ENCODE measurements at regions not wholly inside any gene's neighbourhood (a gene's known extent, or its start where the extent isn't known, plus 50 kb on each side); places are given as distances from the start of the nearest gene placed in this dataset.

DNA sequence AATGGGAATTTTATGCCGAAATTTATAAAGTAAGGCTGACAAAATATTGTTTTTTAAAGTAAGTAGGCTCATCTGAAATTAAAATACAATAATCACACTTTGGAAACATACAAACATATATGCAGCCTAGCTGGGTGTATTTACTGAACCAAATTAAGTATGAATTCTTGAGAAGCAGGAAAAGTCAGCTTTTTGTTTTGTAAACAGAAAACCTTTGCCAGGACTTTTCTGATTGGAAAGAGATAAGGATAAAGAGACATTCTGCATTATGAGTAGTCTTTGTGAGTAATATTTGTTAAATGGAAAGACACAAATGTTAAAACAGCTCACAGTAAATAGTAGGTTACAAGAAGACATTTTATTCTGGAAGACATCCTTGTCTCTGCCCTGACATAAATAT, 1380.8 kb downstream of the GRIK2 start:
- Histone ChIP-seq H3K36me3 (ENCODE audit: control insufficient read depth, insufficient read depth, low read length) (no peaks in the 10 kb centered on the region), H3K27me3 (replicated peaks; ENCODE audit: control insufficient read depth, insufficient read depth, low read length) (no peaks in the 10 kb centered on the region), H3K4me3 (replicated peaks; ENCODE audit: low read depth, low read length) (no peak overlapping the region)
- TF ChIP-seq CTCF (IDR thresholded peaks at IDR 0.05; ENCODE audit: insufficient read depth, low read length, poor library complexity, severe bottlenecking): no peak
- no peak for DNase-seq (ENCODE audit: extremely low read depth, insufficient read length)

GRCh38 chr6:102773636-102774035, 1380.1 kb downstream of the GRIK2 start:
- Histone ChIP-seq H3K36me3 (ENCODE audit: control insufficient read depth, insufficient read depth, low read length) (no peaks in the 10 kb centered on the region), H3K4me3 (replicated peaks; ENCODE audit: low read depth, low read length) (no peak overlapping the region), H3K27me3 (replicated peaks; ENCODE audit: control insufficient read depth, insufficient read depth, low read length) (no peaks in the 10 kb centered on the region)
- TF ChIP-seq CTCF (IDR thresholded peaks at IDR 0.05; ENCODE audit: insufficient read depth, low read length, poor library complexity, severe bottlenecking): no peak
- no peak for DNase-seq (ENCODE audit: extremely low read depth, insufficient read length)

DNA sequence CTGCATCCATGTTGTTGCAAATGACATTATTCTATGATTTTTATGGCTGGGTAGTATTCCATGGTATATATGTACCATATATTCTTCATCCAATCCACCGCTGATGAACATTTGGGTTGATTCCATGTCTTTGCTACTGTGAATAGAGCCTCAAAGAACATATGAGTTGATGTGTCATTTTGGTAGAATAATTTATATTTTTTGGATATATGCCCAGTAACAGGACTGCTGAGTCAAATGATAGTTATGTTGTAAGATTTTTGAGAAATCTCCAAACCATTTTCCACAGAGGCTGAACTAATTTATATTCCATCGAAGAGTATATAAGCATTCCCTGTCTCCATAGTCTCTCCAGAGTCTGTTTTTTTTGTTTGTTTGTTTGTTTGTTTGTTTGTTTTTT, 1373.5 kb downstream of the GRIK2 start:
- no peak for DNase-seq (ENCODE audit: extremely low read depth, insufficient read length)
- H3K27me3 ChIP-seq (replicated peaks; ENCODE audit: control insufficient read depth, insufficient read depth, low read length): no peaks in the 10 kb centered on the region
- H3K4me3 ChIP-seq (replicated peaks; ENCODE audit: low read depth, low read length): no peak overlapping the region
- no peak for TF ChIP-seq CTCF (IDR thresholded peaks at IDR 0.05; ENCODE audit: insufficient read depth, low read length, poor library complexity, severe bottlenecking)
- no peaks in the 10 kb centered on the region for H3K36me3 ChIP-seq (ENCODE audit: control insufficient read depth, insufficient read depth, low read length)

DNA sequence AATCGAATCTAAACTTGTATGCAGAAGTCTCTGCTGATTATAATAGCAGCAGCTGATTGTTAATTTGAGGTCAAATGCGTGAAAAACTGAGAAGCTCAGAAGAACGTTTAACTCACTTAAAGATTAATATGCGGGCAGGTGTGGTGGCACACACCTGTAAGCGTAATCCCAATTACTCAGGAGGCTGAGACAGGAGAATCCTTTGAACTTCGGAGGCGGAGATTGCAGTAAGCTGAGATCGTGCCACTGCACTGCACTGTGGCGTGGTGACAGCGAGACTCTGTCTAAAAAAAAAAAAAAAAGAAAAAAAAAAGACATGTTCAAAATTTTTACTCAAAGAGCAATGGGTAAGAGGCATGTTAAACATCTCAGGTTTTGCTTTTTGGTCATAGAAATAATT, 1370.8 kb downstream of the GRIK2 start:
- Histone ChIP-seq H3K4me3 (replicated peaks; ENCODE audit: low read depth, low read length) (no peak overlapping the region), H3K27me3 (replicated peaks; ENCODE audit: control insufficient read depth, insufficient read depth, low read length) (no peaks in the 10 kb centered on the region), H3K36me3 (ENCODE audit: control insufficient read depth, insufficient read depth, low read length) (no peaks in the 10 kb centered on the region)
- no peak for DNase-seq (ENCODE audit: extremely low read depth, insufficient read length)
- no peak for TF ChIP-seq CTCF (IDR thresholded peaks at IDR 0.05; ENCODE audit: insufficient read depth, low read length, poor library complexity, severe bottlenecking)

- no peaks in the 10 kb centered on the region for H3K36me3 ChIP-seq (ENCODE audit: control insufficient read depth, insufficient read depth, low read length)
- no peak for DNase-seq (ENCODE audit: extremely low read depth, insufficient read length)
- no peak for TF ChIP-seq CTCF (IDR thresholded peaks at IDR 0.05; ENCODE audit: insufficient read depth, low read length, poor library complexity, severe bottlenecking)
- no peak overlapping the region for H3K4me3 ChIP-seq (replicated peaks; ENCODE audit: low read depth, low read length)
- H3K27me3 ChIP-seq (replicated peaks; ENCODE audit: control insufficient read depth, insufficient read depth, low read length): no peaks in the 10 kb centered on the region
These were observed 1370.4 kb downstream of the GRIK2 start for GRCh38 chr6:102763891-102764290.

GRCh38 chr6:102761872-102762271, 1368.4 kb downstream of the GRIK2 start:
- DNase-seq (ENCODE audit: extremely low read depth, insufficient read length): no peak
- H3K36me3 ChIP-seq (ENCODE audit: control insufficient read depth, insufficient read depth, low read length): no peaks in the 10 kb centered on the region
- TF ChIP-seq CTCF (IDR thresholded peaks at IDR 0.05; ENCODE audit: insufficient read depth, low read length, poor library complexity, severe bottlenecking): no peak
- no peak overlapping the region for H3K4me3 ChIP-seq (replicated peaks; ENCODE audit: low read depth, low read length)
- no peaks in the 10 kb centered on the region for H3K27me3 ChIP-seq (replicated peaks; ENCODE audit: control insufficient read depth, insufficient read depth, low read length)
